H9 (cell line): ENCODE measurements at regions not wholly inside any gene's neighbourhood (a gene's known extent, or its start where the extent isn't known, plus 50 kb on each side); places are given as distances from the start of the nearest gene placed in this dataset.

Experiments used
- DNase-seq: peaks from one replicate; pipeline ENCODE4 v3.0.0-alpha.2; 2017
- H2AFZ ChIP-seq: one replicate; pipeline ENCODE4 v1.6.1; 2013; ENCODE audit warnings: mild to moderate bottlenecking, low read length, control low read depth, moderate library complexity
- H2AK5ac ChIP-seq: 2 replicates; pipeline ENCODE4 v1.6.1; 2013; ENCODE audit warnings: low read length, control low read depth, mixed read lengths; ENCODE audit not compliant: insufficient read length
- H2BK120ac ChIP-seq: one replicate; pipeline ENCODE4 v1.6.1; 2013; ENCODE audit warnings: low read depth, mild to moderate bottlenecking, low read length, control low read depth, inconsistent platforms; ENCODE audit not compliant: poor library complexity, severe bottlenecking
- H2BK12ac ChIP-seq: 2 replicates; pipeline ENCODE4 v1.6.1; 2013; ENCODE audit warnings: low read length, control low read depth, mixed read lengths, low read depth; ENCODE audit not compliant: insufficient read length
- H2BK15ac ChIP-seq: 2 replicates; pipeline ENCODE4 v1.6.1; 2013; ENCODE audit warnings: low read depth, low read length, control low read depth
- H2BK20ac ChIP-seq: one replicate; pipeline ENCODE4 v1.6.1; 2013; ENCODE audit warnings: low read depth, mild to moderate bottlenecking, low read length, control low read depth, inconsistent platforms; ENCODE audit not compliant: poor library complexity, severe bottlenecking
- H2BK5ac ChIP-seq: 2 replicates; pipeline ENCODE4 v1.6.1; 2013; ENCODE audit warnings: low read length, control low read depth, mixed read lengths; ENCODE audit not compliant: insufficient read length
- H3K14ac ChIP-seq: 2 replicates; pipeline ENCODE4 v1.6.1; 2013; ENCODE audit warnings: low read length, control low read depth; ENCODE audit not compliant: insufficient read depth
- H3K18ac ChIP-seq: 2 replicates; pipeline ENCODE4 v1.6.1; 2013; ENCODE audit warnings: low read depth, mild to moderate bottlenecking, mixed read lengths, low read length, control low read depth; ENCODE audit not compliant: insufficient read length
- H3K23ac ChIP-seq: 2 replicates; pipeline ENCODE4 v1.6.1; 2013; ENCODE audit warnings: low read length, control low read depth, mixed read lengths, low read depth; ENCODE audit not compliant: insufficient read length
- H3K23me2 ChIP-seq: 2 replicates; pipeline ENCODE4 v1.6.1; 2013; ENCODE audit warnings: low read depth, mild to moderate bottlenecking, mixed read lengths, low read length, control low read depth; ENCODE audit not compliant: insufficient read length, poor library complexity, severe bottlenecking
- H3K27ac ChIP-seq: 2 replicates; pipeline ENCODE4 v1.5.1; 2013; ENCODE audit warnings: low read length, control low read depth, mixed read lengths, low read depth; ENCODE audit not compliant: insufficient read length
- H3K27me3 ChIP-seq: 2 replicates; pipeline ENCODE4 v1.6.1; 2013; ENCODE audit warnings: low read length, control low read depth, inconsistent platforms; ENCODE audit not compliant: insufficient read depth
- H3K4ac ChIP-seq: 2 replicates; pipeline ENCODE4 v1.6.1; 2013; ENCODE audit warnings: low read depth, mild to moderate bottlenecking, control low read depth, inconsistent platforms, low read length, moderate library complexity
- H3K4me1 ChIP-seq: 2 replicates; pipeline ENCODE4 v1.6.1; 2013; ENCODE audit warnings: low read length, control low read depth, inconsistent platforms; ENCODE audit not compliant: insufficient read depth
- H3K4me2 ChIP-seq: 2 replicates; pipeline ENCODE4 v1.6.1; 2013; ENCODE audit warnings: low read length, control low read depth, mixed read lengths; ENCODE audit not compliant: insufficient read length, insufficient read depth
- H3K56ac ChIP-seq: 2 replicates; pipeline ENCODE4 v1.6.1; 2013; ENCODE audit warnings: low read depth, mild to moderate bottlenecking, mixed read lengths, low read length, control low read depth; ENCODE audit not compliant: insufficient read length
- H3K79me1 ChIP-seq: 2 replicates; pipeline ENCODE4 v1.6.1; 2013; ENCODE audit warnings: low read depth, mild to moderate bottlenecking, moderate library complexity, low read length, control low read depth, inconsistent platforms; ENCODE audit not compliant: insufficient read depth, poor library complexity, severe bottlenecking
- H3K79me2 ChIP-seq: 2 replicates; pipeline ENCODE4 v1.6.1; 2013; ENCODE audit warnings: low read length, control low read depth, inconsistent platforms; ENCODE audit not compliant: insufficient read depth
- H3K9ac ChIP-seq: 2 replicates; pipeline ENCODE4 v1.6.1; 2013; ENCODE audit warnings: low read length, control low read depth, mixed read lengths; ENCODE audit not compliant: insufficient read length; ENCODE audit errors: extremely low read depth
- H3K9me3 ChIP-seq: one replicate; pipeline ENCODE4 v1.6.1; 2013; ENCODE audit warnings: low read depth, low read length, inconsistent platforms; ENCODE audit not compliant: control insufficient read depth
- H3T11ph ChIP-seq: one replicate; pipeline ENCODE4 v1.6.1; 2013; ENCODE audit warnings: mild to moderate bottlenecking, low read length, control low read depth, inconsistent platforms
- H4K20me1 ChIP-seq: one replicate; pipeline ENCODE4 v1.6.1; 2013; ENCODE audit not compliant: control insufficient read depth, insufficient read length, insufficient read depth
- H4K5ac ChIP-seq: 2 replicates; pipeline ENCODE4 v1.6.1; 2013; ENCODE audit warnings: low read depth, mild to moderate bottlenecking, mixed read lengths, low read length, control low read depth; ENCODE audit not compliant: insufficient read length
- H4K8ac ChIP-seq: replicated peaks from 2 replicates; pipeline ENCODE4 v1.6.1; 2013; ENCODE audit warnings: low read length, control low read depth, mixed read lengths, low read depth; ENCODE audit not compliant: insufficient read length
- H4K91ac ChIP-seq: 2 replicates; pipeline ENCODE4 v1.6.1; 2013; ENCODE audit warnings: low read depth, mild to moderate bottlenecking, moderate library complexity, mixed read lengths, low read length, control low read depth; ENCODE audit not compliant: insufficient read length
- H3K27ac Mint-ChIP-seq, 3 experiments: 2 replicates in 2 of 3; 3 replicates in 1 of 3; pipeline ENCODE4 v1.8.0; 2020 to 2021; ENCODE audit warnings: mixed read lengths in 3 of 3, mild to moderate bottlenecking in 1 of 3, moderate library complexity in 1 of 3
- H3K27me3 Mint-ChIP-seq: 2 replicates; pipeline ENCODE4 v1.8.0; 2021; ENCODE audit warnings: low read depth, mild to moderate bottlenecking, moderate library complexity, mixed read lengths
- H3K36me3 Mint-ChIP-seq, 3 experiments: 2 replicates in 2 of 3; 3 replicates in 1 of 3; pipeline ENCODE4 v1.8.0; 2020 to 2021; ENCODE audit warnings: low read depth in 3 of 3, mixed read lengths in 3 of 3; ENCODE audit not compliant: insufficient read depth in 1 of 3
- H3K4me1 Mint-ChIP-seq, 2 experiments: 2 replicates each; pipeline ENCODE4 v1.8.0; 2020; ENCODE audit warnings: mixed read lengths in 2 of 2
- H3K4me3 Mint-ChIP-seq, 2 experiments: 2 replicates in 1 of 2; 3 replicates in 1 of 2; pipeline ENCODE4 v1.8.0; 2020 to 2021; ENCODE audit warnings: mild to moderate bottlenecking in 2 of 2, mixed read lengths in 2 of 2, moderate library complexity in 1 of 2
- H3K9me3 Mint-ChIP-seq, 2 experiments: 2 replicates in 1 of 2; 3 replicates in 1 of 2; pipeline ENCODE4 v1.8.0; 2020; ENCODE audit warnings: mild to moderate bottlenecking in 2 of 2, mixed read lengths in 2 of 2, moderate library complexity in 1 of 2
- CTCF ChIP-seq: fragments of 200-600 bp; sonication (generic); conservative IDR thresholded peaks from 3 replicates; pipeline ENCODE4 v1.8.0; 2021; ENCODE audit warnings: antibody characterized with exemption, mild to moderate bottlenecking
- WGBS: extraction: QIAGEN DNeasy Blood & Tissue Kit; methylation state at CpG from one replicate; pipeline ENCODE4 v1.1.7; 2013; ENCODE audit warnings: missing lambda C conversion rate, low lambda C conversion rate, mixed read lengths; ENCODE audit not compliant: insufficient read length; ENCODE audit errors: extremely low coverage; 5-methylcytosine and 5-hydroxymethylcytosine counted together

- Histone ChIP-seq H3K9me3 (no peaks in the 10 kb centered on the region), H3K18ac (no peak overlapping the region), H3T11ph (no peak overlapping the region), H3K4me2 (no peak overlapping the region), H2BK5ac (no peak overlapping the region), H3K79me1 (no peaks in the 10 kb centered on the region), H2BK120ac (no peak overlapping the region), H3K23ac (no peak overlapping the region), H2AFZ (no peak overlapping the region), H2BK20ac (no peak overlapping the region), H2BK15ac (no peak overlapping the region), H4K20me1 (no peaks in the 10 kb centered on the region), H3K27ac (no peak overlapping the region), H2AK5ac (no peak overlapping the region), H3K4me1 (no peaks in the 10 kb centered on the region; the same call in 1 of the 2 replicates), H4K8ac (no peak overlapping the region), H4K5ac (no peak overlapping the region), H3K14ac (no peak overlapping the region), H3K56ac (no peak overlapping the region), H3K27me3 (no peaks in the 10 kb centered on the region), H4K91ac (no peak overlapping the region), H3K4ac (no peak overlapping the region), H3K23me2 (no peaks in the 10 kb centered on the region), H3K9ac (no peak overlapping the region), H2BK12ac (no peak overlapping the region), H3K79me2 (no peaks in the 10 kb centered on the region)
- no peak overlapping the region for H3K4me3 Mint-ChIP-seq
- H3K27me3 Mint-ChIP-seq, result no peaks in the 10 kb centered on the region
- TF ChIP-seq CTCF, result no peak
- no peak overlapping the region for H3K27ac Mint-ChIP-seq
- H3K9me3 Mint-ChIP-seq, result no peaks in the 10 kb centered on the region; a peak in 1 of 5 replicates
- WGBS, result no CpG with 5 or more reads among the region's 7 CpGs
- H3K36me3 Mint-ChIP-seq, result no peaks in the 10 kb centered on the region; a peak in 1 of 7 replicates
- peaks cover 6 to 10% of the 10 kb centered on the region in 2 experiments; a peak in 3 of 4 replicates for H3K4me1 Mint-ChIP-seq
- no peak for DNase-seq
Measured at GRCh38 chr18:11272516-11272915, 123.1 kb upstream of the PIEZO2 start.
